Vagina (tissue), 2 donors: ENCODE measurements at regions not wholly inside any gene's neighbourhood (a gene's known extent, or its start where the extent isn't known, plus 50 kb on each side); places are given as distances from the start of the nearest gene placed in this dataset.

ENCODE experiments used
- POLR2A ChIP-seq, 2 donors: fragments of 450-650 bp; IDR thresholded peaks; one replicate each; pipeline ENCODE4 v1.6.1; 2017; ENCODE audit warnings: antibody characterized with exemption in 2 of 2, mild to moderate bottlenecking in 2 of 2, moderate library complexity in 2 of 2
- POLR2AphosphoS5 ChIP-seq, 2 donors: sonication (generic); formaldehyde crosslinking; IDR thresholded peaks; one replicate each; pipeline ENCODE4 v1.9.0; 2017; ENCODE audit warnings: antibody characterized with exemption in 2 of 2, mild to moderate bottlenecking in 2 of 2, low read depth in 1 of 2; ENCODE audit not compliant: insufficient read depth in 1 of 2
- TF ChIP-seq, protein P1 (sequence below), 3 experiments: fragments of 450-650 bp in 2 of 3; fragments of 200-600 bp in 1 of 3; sonication (generic) in 1 of 3; IDR thresholded peaks; one replicate each; pipeline ENCODE4 v1.5.1; 2017 to 2019; ENCODE audit warnings: antibody characterized with exemption in 3 of 3, mild to moderate bottlenecking in 2 of 3, moderate library complexity in 2 of 3

DNA sequence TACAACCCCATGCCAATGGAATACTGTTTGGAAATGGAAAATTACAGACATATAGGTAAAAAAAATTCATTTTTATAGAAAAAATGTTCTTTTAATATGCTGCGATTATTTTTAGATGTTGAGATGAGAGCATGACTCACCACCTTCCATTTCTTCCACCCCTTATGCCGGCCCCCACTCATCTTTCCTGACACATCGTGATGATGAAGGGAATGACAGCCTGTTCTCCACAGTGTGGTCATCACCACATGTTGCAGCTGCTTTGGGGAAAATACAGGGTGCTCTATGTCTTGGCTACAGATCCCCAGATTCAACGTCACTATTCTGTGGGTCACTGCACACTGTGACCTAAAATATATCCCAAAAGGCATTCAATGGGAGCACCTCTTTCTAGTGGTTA, 916.2 kb downstream of the METTL15 start:
- TF ChIP-seq POLR2A (IDR thresholded peaks at IDR 0.05) (no peak), POLR2AphosphoS5 (IDR thresholded peaks at IDR 0.05; ENCODE audit: insufficient read depth in 1 of 2, low read depth in 1 of 2) (no peak)
- TF ChIP-seq, protein P1, sequence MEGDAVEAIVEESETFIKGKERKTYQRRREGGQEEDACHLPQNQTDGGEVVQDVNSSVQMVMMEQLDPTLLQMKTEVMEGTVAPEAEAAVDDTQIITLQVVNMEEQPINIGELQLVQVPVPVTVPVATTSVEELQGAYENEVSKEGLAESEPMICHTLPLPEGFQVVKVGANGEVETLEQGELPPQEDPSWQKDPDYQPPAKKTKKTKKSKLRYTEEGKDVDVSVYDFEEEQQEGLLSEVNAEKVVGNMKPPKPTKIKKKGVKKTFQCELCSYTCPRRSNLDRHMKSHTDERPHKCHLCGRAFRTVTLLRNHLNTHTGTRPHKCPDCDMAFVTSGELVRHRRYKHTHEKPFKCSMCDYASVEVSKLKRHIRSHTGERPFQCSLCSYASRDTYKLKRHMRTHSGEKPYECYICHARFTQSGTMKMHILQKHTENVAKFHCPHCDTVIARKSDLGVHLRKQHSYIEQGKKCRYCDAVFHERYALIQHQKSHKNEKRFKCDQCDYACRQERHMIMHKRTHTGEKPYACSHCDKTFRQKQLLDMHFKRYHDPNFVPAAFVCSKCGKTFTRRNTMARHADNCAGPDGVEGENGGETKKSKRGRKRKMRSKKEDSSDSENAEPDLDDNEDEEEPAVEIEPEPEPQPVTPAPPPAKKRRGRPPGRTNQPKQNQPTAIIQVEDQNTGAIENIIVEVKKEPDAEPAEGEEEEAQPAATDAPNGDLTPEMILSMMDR (IDR thresholded peaks at IDR 0.05), result no peak
